NCI-H1105 treated with DMSO at 0.1 percent for 48 hours (cell line): ENCODE measurements at regions not wholly inside any gene's neighbourhood (a gene's known extent, or its start where the extent isn't known, plus 50 kb on each side); places are given as distances from the start of the nearest gene placed in this dataset.
A peak's percentile ranks its signal among the peaks of the same experiment; 100 is the strongest.
"Not testable (repeated sequence)": the region's sequence is repeated elsewhere in the genome, so short reads cannot be mapped to it uniquely, and the experiment has no call there.

Experiments used
- DNase-seq: peaks from one replicate; lab custom pipeline; 2025; lab: John Stamatoyannopoulos, UW

GRCh38 chr5:167036585-167036984 is 1254.9 kb upstream of the WWC1 start:
- no peak for DNase-seq

GRCh38 chr5:167049043-167049663 is 1242.3 kb upstream of the WWC1 start:
- DNase-seq: peak; percentile 12

- no peak for DNase-seq
These were observed 1241.5 kb upstream of the WWC1 start for GRCh38 chr5:167049771-167050567.

GRCh38 chr5:167050568-167051401 is 1240.7 kb upstream of the WWC1 start:
- no peak for DNase-seq

GRCh38 chr5:167051402-167051768 is 1240.1 kb upstream of the WWC1 start:
- no peak for DNase-seq

- DNase-seq: no peak
These were observed 1238.7 kb upstream of the WWC1 start for GRCh38 chr5:167052791-167053190.

GRCh38 chr5:167057665-167058064 is 1233.8 kb upstream of the WWC1 start:
- DNase-seq: no peak

GRCh38 chr5:167061695-167062094 is 1229.8 kb upstream of the WWC1 start:
- DNase-seq: no peak

GRCh38 chr5:167063116-167063515 is 1228.3 kb upstream of the WWC1 start:
- DNase-seq: no peak

GRCh38 chr5:167063788-167064187 is 1227.7 kb upstream of the WWC1 start:
- DNase-seq: no peak

GRCh38 chr5:167064198-167064776 is 1227.2 kb upstream of the WWC1 start:
- no peak for DNase-seq

- no peak for DNase-seq
These were observed 1225.7 kb upstream of the WWC1 start for GRCh38 chr5:167065794-167066193.

- DNase-seq: no peak
These were observed 1219.3 kb upstream of the WWC1 start for GRCh38 chr5:167071981-167072610.

GRCh38 chr5:167081561-167081960 is 1209.9 kb upstream of the WWC1 start:
- no peak for DNase-seq

- no peak for DNase-seq
These were observed 1194.6 kb upstream of the WWC1 start for GRCh38 chr5:167096816-167097215.

GRCh38 chr5:167104351-167104750 is 1187.1 kb upstream of the WWC1 start:
- DNase-seq: no peak

GRCh38 chr5:167105941-167106340 is 1185.5 kb upstream of the WWC1 start:
- DNase-seq: no peak

- DNase-seq: no peak
These were observed 1183.8 kb upstream of the WWC1 start for GRCh38 chr5:167107684-167108083.

GRCh38 chr5:167108266-167108665 is 1183.2 kb upstream of the WWC1 start:
- DNase-seq: not testable (repeated sequence)

- DNase-seq: no peak
These were observed 1178.9 kb upstream of the WWC1 start for GRCh38 chr5:167112556-167112955.

GRCh38 chr5:167122267-167122666 is 1169.2 kb upstream of the WWC1 start:
- no peak for DNase-seq

- DNase-seq: no peak
These were observed 1168.3 kb upstream of the WWC1 start for GRCh38 chr5:167123126-167123525.
